ENCODE measurements at regions not wholly inside any gene's neighbourhood (a gene's known extent, or its start where the extent isn't known, plus 50 kb on each side); places are given as distances from the start of the nearest gene placed in this dataset.

DNA sequence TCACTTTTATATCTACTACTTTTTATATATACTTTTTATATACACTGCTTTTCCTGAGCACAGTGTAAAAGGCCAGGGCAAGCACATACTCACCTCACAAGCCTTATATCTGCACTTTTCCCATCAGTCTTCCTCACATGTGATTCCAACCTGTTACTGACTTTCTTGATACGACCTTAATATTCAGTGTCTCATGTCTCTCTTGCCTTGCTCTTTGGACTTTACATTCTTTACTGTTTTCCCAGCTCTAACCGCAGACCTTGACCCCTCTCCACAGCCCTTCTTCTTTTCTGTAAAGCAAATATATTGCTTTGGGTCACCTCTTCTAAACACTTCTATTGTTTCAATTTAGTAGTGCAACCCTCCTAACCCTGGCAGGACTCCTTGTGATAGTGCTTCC is 353.1 kb upstream of the ANO5 start:
- DNase-seq: no peak

DNA sequence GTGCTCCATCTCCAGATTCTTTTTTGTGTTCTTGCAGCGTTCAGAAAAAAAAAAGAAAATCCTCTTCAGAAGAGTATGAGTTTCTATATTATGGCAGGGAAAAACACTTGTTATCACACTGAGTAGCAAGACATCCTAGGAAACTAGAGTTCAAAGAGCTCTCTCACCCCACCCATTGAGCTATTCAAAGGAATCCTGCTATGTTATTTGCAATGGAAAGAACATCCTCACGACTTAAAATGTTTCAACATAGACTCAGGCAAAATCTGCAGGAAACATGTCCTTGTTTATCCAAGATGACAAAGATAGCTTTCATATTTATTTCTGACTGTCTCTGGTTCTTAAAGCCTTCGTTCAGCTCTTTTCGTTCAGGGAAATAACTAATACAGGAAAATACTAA is 331.6 kb upstream of the ANO5 start:
- DNase-seq: no peak

DNA sequence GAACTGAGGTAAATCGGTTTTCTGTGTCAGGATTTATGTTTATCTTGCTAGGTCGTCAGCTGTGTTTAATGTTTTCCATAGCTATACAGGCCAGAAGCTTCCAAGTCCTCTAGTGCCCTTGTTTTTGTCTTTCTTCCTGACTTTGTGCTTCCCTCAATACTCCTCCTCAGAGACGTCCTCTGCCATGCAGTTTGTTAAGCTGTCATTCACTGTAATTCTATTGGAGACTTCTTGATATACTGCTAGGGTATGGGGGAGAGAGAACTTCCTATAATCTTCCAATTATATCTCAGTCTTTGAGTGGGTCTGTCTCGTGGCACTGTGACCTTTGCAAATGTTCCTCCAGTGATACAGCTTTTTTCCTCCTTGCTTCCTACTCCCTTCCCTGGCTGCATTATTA is 327.3 kb upstream of the ANO5 start:
- no peak for DNase-seq

DNA sequence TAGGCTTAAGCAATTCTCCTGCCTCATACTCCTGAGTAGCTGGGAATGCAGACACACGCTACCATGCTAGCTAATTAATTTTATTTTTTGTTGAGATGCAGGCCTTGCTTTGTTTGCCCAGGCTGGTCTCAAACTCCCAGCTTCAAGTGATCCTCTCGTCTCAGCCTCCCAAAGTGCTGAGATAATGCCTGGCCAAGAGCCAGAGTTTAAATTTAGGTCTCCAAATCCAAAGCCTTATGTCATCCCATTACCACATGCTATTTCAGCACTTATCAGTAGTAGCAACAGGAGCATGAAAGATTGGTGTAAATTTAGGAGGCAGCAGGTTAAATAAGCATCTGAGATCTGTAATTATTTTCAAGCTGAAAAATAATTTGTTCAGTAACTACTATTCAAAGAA is 326.1 kb upstream of the ANO5 start:
- DNase-seq: no peak

DNA sequence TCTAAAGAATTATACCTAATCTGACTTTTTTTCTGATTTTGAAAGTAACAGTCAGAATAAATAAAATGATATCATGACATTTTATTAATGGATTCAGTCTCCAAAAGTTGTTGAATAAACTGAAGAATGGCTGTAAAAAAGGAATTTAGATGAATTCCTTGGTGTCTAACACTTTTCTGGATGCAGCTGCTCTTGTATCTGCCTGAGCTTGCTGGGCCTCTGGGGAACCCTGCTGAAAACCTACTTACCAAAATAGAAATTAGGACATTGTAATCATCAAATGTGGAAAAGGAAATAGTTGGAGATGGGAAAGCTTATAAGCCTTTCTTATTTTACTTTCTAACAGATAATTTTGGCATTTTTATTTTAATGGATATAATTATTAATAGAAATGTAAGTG is 315.7 kb upstream of the ANO5 start:
- DNase-seq: no peak

DNA sequence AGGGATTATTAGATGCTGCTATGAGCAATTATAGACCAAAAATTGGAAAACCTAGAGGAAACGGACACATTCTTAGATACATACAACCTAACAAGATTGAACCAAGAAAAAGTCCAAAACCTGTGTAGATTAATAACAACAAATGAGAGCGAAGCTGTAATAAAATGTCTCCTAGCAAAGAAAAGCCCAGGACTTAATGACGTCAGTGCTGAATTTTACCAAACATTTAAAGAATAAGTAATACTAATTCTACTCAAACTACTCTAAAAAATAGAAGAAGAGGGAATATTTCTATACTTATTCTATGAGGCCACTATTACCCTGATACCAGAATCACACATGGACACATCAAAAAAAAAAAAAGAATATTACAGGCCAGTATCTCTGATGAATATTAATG is 309.5 kb upstream of the ANO5 start:
- DNase-seq: no peak

DNA sequence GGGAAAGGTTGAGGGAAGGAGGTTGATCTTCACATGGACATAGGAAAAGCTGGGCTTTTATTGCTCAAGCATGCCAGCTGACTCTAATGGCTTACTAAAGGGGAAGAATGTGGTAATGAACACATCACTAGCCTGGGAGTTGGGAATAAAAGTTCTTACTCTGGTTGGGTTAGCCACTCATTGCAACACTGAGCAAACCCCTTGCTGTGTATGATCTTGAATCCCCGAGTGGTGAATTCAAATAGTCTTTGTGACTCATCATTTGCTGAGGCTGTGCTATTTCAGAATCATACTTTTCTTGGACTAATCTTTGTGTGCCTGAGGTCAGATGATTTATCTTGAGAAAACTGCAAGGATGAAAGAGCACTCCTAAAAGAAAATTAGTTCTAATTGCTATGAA is 304.1 kb upstream of the ANO5 start:
- no peak for DNase-seq

DNA sequence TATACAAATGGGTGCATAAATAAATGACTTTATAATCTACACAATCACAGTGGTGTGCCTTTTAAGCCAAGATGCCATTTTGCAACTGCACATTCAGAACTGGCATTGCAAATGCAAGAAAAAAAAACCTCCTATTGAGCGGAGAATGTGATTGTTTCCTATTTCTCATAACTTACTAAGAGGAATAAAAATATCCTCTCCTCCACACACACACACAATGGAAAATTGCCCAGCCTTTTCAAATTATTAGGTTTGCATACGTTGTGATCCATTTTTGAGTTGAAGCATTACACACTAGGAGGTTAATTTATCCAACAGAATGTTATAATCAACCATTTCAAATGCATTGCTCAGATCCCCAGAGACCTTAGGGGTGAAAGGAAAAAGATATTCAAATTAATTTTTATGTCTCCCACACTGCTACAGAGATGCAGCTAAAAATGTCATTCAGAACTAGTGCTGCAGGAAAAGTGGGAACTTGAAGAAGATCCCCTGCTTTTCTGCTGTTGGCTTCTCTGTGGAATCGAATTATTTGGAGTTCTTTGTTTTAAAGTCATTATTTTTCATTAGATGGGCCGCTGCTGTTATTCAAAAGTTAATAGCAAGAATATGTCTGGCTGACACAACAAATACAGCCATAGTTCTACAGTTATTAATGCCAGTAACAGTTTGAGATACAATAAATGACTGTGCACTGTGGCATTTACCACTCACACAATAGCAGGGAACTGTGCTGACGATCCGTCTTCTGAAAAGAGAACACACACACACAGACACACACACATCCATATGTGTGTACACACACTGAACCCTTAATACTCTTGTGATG is 299.9 kb upstream of the ANO5 start:
- no peak for DNase-seq

DNA sequence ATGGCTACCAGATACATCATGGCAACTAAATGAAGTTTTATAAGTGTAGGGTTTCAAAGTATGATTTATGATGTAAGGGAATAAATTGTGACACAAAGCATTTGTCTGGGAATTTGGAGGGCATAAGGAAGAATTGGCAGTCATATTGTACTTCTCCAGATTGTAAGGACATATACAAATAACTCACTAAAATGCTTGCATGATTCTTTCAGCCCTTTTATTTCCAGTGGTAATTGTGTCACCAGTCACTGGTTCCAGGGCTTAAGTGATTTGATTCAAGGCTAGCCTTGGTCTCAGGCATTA is 299.4 kb upstream of the ANO5 start:
- DNase-seq: no peak

DNA sequence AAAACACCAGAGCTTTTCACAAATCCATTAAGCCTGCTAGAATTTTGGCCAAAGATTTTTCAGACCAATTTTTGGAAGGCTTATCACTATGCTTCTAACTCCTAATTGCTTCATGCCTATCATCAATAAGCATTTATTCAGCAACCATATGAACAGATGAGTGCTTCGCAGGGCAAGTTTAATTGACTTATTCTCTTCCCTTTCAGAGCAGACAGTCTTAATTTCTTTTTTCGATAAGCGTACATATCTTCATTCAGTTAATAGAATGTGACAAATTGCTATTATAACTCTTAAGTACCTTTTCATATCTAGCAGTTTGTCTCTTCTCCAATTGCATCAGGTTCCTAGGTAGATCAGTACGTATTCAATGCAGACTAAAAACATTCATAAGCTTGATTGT is 298.4 kb upstream of the ANO5 start:
- DNase-seq: no peak

DNA sequence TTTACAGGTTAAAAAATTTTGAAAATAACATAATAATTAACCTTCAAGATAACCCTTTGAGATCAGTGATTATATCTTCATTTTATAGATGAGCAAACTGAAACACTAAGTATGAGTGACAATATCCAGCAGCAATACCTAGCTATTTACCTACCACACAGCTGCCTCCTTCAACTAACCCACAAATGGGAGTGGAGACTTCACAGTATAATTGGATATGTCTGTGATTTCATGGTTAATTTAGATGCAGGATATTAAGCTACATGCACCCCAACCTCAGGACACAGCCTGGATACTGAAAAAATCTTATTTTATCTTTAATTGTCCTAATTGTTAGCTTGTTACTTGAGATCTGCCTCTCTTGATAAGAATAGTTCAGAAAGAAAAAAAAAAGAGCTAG is 297.2 kb upstream of the ANO5 start:
- no peak for DNase-seq

DNA sequence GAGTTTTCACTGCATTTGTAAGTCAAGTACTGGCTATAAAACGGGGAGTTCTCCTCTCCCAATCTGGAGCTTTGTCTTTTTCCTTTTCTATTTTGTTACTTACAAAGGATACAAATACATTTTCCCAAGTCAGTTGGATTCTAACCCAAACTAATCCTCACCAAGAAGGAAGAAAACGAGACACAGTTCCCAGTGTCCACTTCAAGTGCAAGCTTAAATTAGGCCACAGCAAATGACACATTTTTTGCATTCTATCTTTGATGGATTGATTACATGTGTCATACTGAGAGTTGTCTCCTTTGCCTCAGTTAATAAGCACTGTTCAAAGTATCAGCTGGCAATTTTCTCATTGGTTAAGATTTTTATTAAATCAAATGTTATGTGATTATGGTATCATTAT is 296.7 kb upstream of the ANO5 start:
- no peak for DNase-seq

DNA sequence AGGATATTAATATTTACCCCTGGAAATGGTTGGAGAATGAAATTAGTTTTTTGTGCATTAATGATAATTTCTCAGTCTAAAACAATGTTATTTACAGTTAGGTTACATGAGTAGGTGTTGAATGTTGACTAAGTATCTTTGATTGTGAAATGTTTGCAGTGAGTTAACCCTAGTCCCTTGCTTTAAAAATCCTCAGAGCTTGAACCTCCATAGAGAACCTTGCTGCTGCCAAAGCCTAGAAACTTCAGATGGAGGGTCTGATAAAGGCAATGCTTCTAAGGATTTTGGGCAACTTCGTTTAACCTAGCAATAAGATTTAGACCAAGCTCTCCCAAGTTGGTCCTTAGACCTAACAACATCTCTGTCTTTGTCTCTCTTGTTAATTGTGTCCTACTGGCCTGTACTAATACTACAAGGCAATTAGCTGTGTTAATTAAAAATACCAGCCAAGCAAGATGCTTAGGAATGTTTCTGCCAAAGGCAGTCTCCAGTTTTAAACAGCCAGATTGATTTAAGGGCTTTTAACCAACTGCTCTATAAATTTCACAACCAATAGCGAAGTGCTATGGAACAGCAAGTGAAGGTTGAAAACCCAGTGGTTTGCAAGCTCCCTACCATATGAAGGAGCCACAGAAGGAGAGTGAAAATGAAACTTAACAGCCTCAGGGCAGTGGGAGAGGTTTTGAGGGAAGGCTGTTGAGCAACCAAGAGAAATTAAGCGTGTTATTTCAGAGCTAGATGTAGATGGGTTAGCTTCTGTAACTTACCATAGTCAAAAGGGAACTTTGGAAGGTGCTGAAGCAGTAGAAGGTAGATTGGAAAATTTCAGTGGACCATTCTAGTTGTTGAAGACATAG is 295.9 kb upstream of the ANO5 start:
- DNase-seq: peak; percentile 39

DNA sequence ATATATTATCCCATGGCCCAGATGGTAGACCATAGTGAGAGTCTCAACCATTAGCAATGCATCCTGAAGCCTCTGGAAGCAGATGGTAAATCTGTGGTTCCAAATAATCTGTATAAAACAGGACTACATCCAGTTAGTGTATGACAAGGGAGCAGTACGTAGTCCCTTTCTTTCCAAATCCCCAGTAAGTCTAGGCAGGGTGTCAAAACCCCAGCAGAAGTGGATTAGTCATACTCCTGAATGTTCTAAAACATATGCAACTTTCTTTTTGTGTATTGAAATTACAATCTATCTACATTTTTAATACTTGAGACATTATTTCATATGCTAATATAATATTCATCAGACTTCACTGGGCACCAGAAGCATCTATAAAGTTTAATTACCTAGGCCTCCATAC is 295.1 kb upstream of the ANO5 start:
- no peak for DNase-seq

DNA sequence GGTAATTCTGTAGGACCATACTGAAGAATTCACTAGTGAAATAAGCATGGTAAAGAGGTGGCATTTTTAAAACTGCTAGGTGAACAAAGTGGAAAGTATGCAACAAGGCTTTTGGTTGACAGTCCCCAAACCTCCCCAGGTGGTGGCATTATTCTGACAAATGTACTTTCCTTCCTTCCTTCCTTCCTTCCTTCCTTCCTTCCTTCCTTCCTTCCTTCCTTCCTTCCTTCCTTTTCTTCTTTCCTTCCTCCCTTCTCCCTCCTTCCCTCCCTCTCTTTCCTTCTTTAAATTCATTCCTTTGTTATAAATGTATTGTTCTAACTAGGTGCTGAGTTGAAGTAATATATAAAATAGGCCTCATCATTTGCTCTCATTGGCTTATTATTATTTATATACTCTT is 284.7 kb upstream of the ANO5 start:
- DNase-seq: no peak

DNA sequence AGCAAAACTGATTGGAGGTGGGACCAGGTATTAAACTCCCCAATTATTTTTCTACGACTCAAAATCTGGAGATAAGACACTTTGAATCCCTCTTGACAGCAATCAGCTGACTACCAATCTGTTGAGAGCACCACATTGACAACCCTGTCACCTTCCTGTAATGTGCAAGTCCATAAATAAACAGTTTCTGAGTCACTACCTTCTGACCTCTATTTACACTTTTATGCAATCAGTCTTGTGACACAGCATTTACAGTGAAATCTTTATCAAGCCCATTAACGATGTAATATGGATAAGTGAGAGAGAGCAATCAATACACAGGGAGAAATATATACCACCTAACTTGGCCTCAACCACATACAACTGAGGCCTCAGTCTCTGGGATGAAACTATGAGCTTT is 283.7 kb upstream of the ANO5 start:
- no peak for DNase-seq

DNA sequence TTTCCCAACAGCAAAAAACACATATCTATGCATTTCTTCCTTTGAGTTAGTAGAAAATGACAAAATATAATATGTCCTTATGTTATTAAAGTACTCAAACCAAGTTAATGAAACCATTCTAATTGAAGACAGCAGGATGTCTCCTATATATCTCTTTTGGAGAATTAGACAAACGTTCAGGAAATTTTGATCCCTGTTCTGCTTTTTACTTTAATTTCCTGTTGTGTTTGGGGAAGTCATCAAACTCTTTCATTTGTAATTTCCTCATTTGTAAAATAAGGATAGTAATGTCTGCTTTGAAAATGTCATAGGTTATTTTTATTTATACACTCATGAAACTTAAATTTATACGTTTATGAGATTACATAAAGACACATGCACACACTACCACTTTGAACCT is 281.8 kb upstream of the ANO5 start:
- DNase-seq: no peak

DNA sequence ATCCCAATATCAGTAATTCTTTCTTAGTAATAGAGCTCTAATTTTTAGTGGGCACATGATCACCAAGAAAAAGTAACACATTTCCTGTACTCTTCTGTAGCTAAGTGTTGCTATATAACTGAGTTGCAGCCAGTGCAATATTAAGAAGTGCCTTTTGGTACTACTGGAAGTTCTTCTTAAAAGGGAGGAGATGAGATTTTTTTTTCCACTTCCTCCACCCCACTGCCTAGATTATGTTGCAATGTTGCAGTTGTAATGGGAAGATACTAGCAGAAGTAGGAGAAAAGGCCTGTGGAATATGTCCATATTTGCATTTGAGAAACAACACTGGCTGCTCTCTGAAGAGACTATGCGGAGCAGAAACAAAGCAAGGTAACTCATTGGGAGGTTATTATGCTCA is 280.6 kb upstream of the ANO5 start:
- DNase-seq: no peak

DNA sequence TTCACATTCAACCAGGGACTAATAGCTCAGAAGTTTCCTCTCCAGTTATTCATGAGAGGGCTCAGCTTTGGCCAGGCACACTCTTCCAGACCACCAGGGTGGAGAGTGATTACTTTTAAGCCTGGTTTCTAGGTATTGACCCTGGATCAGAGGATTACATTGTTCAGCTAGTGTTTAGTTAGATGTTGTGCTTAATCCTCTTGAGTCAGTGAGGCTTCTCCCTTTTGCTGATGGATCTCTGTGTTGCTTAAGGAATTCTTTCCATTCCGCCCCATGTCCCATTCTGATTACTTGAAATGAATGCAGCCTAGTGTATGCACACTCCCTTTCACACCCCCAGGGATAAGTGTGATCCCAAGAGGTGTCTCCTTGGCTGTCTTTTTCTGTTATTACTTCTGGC is 271.7 kb upstream of the ANO5 start:
- no peak for DNase-seq

DNA sequence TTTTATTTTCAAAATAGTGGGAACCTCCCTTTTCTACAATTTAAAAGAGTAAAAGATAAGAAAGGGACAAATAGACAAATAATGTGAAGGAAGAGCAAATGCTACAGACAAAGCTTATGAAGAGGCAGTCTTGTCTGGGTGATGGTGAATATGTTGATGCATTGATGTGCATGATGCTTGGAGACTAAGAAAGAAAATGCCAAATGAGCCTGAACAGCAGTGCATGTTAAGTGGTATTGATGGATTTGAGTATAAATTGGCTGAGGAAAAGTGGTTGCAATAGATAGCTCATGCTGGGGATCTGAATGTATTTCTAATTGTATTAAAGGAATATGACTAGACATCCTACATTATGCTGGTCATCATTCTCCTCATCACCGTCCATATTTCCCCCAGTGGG is 268.6 kb upstream of the ANO5 start:
- no peak for DNase-seq

DNA sequence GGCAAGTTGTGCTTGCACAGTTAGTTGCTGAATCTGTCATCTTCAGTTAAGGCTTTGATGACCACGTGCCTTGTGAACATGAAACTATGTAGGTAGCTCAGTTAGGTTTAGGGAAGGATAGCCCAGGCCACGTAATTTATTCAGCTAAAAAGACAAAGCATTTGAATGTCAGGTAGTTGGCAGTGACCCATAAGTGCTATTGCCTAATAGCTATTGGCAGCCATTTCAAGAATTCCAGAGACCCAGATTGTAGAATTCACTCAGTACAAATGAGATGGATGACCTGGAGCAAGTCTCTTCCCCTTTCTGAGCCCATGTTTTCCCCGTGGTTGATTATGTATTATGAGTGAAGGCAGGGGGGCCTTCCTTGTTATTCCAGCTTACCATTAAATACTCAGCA is 265.3 kb upstream of the ANO5 start:
- no peak for DNase-seq

DNA sequence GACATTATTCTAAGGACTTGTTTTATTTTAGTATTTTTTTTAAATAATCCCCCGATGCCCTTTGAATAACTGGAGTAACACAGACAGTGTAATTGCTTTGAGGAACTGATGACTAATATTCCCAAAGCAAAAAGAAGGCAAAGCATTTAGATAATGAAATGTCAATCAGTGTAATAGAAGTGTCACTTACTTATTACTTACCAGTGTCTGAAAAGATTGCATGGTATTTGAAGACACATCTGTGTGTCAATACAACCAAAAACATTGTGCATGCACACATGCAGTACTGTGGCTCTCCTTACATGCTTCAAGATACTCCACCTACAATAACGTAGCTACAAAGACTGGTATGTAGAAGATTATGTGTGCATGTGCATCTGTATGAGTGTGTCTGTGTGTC is 264.0 kb upstream of the ANO5 start:
- no peak for DNase-seq

DNA sequence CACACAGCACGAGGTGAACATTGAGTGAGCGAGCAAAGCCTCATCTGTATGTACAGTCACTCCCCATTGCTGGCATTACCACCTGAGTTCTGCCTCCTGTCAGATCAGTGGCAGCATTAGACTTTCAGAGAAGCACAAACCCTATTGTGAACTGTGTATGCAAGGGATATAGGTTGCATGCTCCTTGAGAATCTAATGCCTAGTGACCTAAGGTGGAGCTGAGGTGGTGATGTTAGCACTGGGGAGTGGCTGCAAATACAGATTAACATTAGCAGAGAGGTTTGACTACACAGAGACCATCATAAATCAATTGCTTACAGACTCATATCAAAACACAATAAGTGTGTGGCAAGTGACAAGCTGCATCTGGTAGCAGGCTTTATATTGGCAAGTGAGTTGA is 262.5 kb upstream of the ANO5 start:
- no peak for DNase-seq

DNA sequence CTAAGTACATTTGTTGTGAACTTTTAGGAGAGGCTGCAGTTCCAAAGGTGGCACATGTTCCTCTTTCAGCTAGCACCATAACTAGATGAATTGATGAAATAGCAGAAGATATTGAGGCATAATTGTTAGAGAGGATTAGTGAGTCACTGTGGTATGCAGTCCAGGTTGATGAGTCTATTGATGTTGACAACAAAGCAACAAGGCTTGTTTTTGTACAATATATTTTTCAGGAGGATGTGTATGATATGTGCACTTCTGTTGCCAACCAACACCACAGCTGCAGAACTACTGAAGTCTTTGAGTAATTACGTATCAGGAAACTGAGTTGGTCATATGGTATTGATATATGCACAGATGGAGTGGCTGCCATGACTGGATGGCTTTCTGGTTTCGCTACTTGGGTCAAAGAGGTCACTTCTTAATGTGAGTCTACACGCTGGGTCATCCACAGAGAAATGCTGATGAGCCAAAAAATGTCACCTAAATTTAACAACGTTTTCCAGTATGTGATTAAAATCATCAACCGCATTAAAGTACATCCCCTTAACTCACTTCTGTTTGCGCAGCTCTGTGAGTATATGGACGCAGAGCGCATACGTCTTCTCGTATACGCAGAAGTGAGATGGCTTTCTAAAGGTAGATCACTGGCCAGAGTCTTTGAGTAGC is 261.3 kb upstream of the ANO5 start:
- DNase-seq: no peak

All from DMS79 (cell line).